Stimulated activated CD8-positive, alpha-beta memory T cell treated with anti-CD3 and anti-CD28 coated beads, Interleukin-12 subunit alpha, Interleukin-12 subunit beta, amount 100 ng/mL, for 1 hour (primary cell): ENCODE measurements at regions not wholly inside any gene's neighbourhood (a gene's known extent, or its start where the extent isn't known, plus 50 kb on each side); places are given as distances from the start of the nearest gene placed in this dataset.
A peak's percentile ranks its signal among the peaks of the same experiment; 100 is the strongest.

Source experiments
- DNase-seq: peaks from one replicate; pipeline ENCODE4 v3.0.0-alpha.2; 2020; ENCODE audit warnings: low read depth

DNA sequence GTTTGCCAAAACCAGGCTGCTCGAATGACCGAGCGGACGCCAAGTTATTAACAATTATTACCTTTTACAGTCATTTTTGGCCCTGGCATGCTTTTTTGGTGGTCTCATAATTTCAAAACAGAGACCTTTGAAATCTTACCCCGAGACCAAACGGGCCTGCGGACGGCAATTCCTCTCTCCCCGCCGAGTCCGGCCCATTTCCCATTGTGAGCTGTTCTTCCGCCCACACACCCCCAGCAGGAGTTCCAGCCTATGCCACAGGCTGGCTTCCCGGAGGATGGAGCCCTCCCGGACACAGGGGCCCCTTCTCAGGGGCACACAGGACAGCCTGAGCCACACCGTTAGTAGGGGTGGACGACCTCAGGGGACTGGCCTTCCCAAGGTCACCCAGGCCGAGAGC is 130.7 kb downstream of the C16orf95 start:
- no peak for DNase-seq

DNA sequence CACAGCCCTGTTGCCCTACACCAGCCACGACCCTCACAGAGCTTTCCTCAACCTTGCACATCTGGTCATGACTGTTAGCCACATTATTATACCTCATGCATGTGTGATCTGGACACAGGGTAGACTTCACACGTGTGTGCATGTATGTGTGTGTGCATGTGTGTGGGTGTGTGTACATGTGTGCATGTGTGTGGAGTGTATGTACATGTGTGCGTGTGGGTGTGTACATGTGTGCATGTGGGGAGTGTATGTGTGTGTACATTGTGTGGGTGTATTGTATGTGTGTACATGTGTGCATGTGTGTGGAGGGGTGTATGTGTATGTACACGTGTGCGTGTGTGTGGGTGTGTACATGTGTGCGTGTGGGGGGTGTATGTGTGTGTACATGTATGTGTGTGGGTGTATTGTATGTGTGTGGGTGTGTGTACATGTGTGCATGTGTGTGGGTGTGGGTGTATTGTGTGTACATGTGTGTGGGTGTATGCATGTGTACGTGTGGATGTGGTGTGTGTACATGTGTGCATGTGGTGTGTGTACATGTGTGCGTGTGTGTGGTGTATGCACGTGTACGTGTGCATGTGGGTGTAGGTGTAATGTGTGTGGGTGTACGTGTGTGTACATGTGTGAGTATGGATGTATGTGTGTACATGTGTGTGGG is 130.2 kb downstream of the C16orf95 start:
- DNase-seq, result no peak

DNA sequence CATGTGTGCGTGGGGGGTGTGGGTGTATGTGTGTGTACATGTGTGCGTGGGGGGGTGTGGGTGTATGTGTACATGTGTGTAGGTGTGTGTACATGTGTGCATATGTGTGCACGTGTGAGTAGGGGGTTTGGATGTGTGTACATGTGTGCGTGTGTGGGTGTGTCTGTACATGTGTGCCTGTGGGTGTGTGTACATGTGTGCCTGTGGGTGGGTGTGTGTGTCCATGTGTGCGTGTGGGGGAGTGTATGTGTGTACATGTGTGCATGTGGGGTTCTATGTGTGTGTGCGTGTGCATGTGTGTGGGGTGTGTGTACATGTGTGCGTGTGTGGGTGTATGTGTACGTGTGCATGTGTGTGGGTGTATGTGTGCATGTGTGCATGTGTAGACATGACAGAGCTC is 129.1 kb downstream of the C16orf95 start:
- DNase-seq, result no peak

DNA sequence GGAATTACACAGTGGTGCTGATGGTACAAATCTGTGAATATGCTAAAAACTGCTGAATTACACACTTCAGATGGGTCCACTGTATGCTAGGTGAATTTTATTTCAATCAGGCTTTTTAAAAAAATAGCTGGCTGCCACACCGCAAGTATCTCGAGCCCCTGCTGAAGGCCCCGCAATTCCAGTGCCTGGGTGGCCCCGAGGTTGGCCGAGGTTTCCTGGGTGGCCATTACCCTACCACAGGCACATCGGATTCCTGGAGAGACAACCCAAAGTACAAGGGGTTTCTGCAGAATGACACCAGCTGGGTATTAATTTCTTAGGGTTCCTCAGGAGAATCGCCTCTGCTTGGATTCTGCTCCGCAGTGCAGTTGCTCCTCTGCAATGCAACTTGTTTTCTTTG is 127.8 kb downstream of the C16orf95 start:
- DNase-seq, result no peak

DNA sequence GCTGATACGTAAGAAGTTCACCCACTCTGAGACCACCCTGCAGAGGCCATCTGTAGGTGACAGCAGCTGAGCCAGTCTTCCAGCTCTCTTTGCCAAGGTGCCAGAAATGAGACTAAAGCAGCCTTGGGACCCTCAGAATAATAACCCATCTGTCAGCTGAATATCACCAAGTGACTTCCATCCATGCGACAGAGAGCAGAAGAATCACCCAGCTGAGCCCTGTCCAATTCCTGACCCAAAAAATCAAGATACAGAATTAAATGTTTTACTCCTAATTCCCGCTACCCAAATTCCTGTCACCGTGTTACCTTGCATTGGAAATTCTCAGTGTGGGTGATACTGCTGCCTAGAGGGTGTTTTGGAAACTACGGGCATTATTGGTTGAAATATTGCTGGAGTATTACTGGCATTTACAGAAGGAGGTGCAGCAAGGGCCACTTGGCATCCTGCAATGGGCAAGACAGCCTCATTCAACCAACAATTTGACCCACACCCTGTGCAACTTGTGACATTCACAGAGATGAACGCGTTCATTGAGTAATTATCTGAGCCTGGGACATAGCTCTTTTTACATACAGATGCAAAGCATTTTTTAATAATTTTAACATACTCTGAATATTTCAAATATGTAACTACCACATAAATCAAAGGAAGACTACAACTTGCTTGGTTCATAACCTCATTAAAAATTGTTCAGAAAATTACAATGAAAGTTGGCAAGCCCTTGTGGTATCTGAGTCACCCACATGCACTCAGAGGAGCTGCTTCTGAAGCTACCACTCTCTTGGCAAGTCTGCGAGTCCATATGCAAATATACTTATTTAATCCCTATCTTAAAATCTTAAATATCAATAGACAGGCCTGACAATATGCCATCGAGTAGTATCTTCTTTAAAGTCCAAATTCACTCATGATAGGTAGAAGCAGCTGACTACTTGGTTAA is 126.6 kb downstream of the C16orf95 start:
- no peak for DNase-seq

- DNase-seq, result no peak
These were observed 124.6 kb downstream of the C16orf95 start for GRCh38 chr16:87192452-87193073.

GRCh38 chr16:87194172-87194571 is 123.0 kb downstream of the C16orf95 start:
- no peak for DNase-seq

DNA sequence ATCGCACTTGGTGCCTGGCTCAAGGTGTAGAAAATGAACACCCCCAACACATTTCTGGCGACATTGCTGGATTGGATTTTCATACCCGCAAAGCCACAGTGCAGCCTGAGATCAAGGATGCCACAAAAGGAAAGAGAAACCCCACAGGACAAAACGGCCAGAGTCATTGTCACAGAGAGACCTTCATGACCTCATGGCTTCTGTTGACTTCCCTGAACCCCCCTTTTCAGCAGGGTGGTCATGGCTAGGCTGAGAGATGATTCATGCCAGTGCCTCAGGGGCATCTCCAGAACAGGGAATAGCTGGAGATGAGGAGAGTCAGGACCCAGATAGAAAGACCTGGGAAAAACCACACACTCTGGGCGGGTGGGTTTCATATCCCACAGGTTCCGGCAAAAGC is 122.0 kb downstream of the C16orf95 start:
- no peak for DNase-seq

DNA sequence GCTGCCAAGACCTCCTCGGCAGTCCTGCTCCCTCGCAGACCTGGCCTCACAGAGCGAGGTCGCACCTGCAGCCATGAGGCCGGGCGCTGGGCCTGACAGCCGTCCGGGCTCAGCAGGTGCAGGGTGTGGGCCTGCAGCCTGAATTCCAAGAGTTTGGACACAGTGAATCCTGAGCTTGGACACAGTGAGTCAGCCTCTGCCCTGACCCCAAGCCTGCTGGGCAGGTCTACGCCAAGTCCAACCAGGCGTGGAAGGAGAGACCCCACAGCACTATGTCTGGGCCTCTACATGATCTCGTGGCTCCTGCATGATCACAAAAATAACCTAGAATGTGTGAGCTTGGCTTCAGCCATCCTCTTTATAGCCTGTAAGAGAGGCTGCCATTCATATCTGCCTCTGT is 121.0 kb downstream of the C16orf95 start:
- DNase-seq, result no peak

DNA sequence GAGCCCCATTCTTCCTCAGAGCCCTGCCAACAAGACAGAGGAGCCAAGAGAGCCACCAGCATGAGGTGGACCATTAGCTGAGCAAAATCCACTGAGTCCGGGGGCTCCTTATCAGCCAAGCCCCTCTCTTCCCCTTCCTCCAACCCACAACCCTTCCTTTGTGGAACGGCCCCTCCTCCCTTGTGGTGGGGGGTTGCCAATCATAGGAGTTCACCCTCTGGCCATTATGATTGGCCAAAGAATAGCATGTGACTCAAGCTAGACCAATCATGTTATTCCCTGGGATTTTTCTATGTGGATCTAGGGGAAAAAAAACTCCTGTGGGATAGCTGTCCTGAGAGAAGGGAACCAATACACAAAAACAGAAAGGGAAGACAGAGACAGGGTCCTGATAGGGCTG is 120.5 kb downstream of the C16orf95 start:
- no peak for DNase-seq

- DNase-seq, result no peak
These were observed 118.8 kb downstream of the C16orf95 start for GRCh38 chr16:87198328-87198832.

GRCh38 chr16:87198881-87199280 is 118.3 kb downstream of the C16orf95 start:
- no peak for DNase-seq

DNA sequence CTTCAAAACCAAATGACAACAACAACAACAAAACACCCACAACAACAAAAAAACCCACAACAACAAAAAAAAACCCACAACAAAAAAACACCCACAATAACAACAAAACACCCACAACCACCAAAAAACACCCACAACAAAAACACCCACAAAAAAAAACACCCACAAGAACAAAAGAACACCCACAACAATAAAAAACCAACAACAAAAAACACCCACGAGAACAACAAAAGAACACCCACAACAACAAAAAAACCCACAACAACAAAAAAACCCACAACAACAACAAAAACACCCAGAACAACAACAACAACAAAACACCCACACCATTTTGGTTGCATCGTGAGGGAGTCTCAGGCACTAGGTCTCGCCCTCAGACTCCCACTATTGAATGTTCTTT is 117.8 kb downstream of the C16orf95 start:
- no peak for DNase-seq

DNA sequence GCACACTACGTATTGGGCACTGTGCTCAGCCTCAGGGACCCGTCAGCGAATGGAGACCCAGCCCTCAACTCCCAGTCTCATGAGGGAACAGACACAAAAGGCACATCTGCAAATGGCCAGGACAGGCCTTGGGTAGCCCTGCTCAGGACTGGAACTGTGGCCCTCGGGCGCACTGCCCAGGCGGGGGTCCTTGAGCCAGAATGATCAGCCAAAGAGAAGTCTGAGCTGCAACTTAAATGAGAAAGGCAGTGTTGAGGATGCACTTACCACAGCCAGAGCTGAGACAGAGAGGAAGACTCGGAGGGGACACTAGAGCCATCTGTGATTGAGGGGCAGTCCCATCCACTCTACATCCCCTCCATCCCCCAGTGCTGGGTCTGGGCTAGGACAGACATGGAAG is 117.3 kb downstream of the C16orf95 start:
- no peak for DNase-seq

GRCh38 chr16:87200637-87201036 is 116.6 kb downstream of the C16orf95 start:
- no peak for DNase-seq

DNA sequence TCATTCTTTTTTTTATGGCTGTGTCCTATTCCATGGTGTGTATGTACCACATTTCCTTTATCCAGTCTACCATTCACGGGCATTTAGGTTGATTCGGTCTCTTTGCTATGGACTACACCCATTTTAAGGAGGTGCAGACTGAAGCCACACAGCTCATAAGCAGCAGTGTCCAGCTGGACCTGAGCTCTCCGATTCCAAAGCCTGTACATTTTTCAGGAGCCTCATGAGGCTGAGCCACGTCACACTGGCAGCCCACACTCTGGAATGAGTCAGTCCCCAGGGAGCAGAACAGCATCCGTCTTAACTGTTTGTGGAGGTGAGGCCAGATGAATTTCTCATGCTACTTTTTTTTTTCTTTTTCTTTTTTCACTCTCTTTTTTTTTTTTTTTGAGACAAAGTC is 116.1 kb downstream of the C16orf95 start:
- DNase-seq, result no peak

- no peak for DNase-seq
These were observed 115.4 kb downstream of the C16orf95 start for GRCh38 chr16:87201790-87202189.

DNA sequence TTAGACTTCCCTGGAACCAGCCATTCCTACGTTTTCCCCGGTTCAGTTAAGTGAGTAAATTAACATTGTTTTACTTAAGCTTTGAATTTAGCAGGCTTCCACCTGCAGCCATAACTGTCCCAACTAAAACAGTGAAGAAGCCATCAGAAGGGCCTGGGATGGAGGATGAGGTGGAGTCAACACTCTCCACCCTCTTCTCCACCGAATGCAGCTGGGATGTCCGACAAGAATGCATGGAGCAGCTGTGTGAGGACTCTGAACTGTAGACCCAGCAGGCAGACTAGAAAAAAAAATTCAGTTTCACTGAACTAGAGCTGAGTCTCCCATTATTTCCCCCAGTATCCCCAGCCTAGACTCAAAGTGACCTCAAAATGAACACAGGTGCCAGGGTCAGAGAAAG is 114.8 kb downstream of the C16orf95 start:
- DNase-seq, result no peak

- peak; percentile 7 for DNase-seq
These were observed 114.0 kb downstream of the C16orf95 start for GRCh38 chr16:87203060-87203656.

GRCh38 chr16:87206646-87207451 is 110.3 kb downstream of the C16orf95 start:
- DNase-seq, result no peak

DNA sequence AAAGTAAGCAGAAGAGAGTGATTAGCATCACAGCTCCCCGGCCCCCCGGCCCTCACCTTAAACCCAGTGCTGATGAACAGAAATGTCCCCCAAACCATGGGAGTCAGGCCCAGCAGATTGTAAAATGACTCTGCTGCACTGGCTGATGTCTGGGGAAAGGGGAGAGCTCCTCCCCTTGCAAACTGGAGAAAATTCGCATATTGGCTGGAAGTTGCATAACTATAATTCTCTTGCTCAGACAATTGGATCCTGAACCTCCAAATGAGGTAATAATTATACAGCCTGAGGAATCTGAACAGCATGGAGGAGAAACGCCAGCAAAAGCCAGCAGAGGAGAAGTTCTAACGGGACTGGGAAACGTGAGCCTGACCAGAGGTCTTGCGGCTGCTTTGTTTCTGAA is 109.7 kb downstream of the C16orf95 start:
- DNase-seq, result no peak

DNA sequence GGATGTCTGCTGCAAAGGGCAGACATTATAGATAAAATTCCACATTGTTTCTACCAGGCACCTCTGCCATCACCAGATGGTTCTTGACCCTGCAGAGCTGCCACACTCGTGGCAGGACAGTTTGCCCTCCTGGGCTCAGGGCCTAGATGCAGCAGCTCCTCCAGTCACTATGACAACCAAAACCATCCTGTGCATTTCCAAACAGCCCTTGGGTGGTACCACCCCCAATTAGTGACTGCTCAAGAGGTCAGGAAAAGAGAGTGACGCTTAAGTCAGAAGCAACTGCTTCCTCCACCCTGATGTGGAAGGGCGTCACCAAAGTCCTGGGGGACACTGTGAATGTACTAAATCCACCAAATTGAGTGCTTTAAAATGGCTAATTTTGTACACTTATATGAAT is 109.2 kb downstream of the C16orf95 start:
- no peak for DNase-seq
